AG20443 (cell line): ENCODE measurements at regions not wholly inside any gene's neighbourhood (a gene's known extent, or its start where the extent isn't known, plus 50 kb on each side); places are given as distances from the start of the nearest gene placed in this dataset.

ENCODE experiments used
- DNase-seq: peaks from one replicate; pipeline ENCODE4 v3.0.0; 2012; ENCODE audit warnings: low spot score, mixed read lengths

- peak; percentile 21 for DNase-seq
Measured at GRCh38 chrX:101160001-101160400, 59.6 kb upstream of the DRP2 start.

GRCh38 chrX:101163166-101163565 lies 56.4 kb upstream of the DRP2 start:
- no peak for DNase-seq

DNA sequence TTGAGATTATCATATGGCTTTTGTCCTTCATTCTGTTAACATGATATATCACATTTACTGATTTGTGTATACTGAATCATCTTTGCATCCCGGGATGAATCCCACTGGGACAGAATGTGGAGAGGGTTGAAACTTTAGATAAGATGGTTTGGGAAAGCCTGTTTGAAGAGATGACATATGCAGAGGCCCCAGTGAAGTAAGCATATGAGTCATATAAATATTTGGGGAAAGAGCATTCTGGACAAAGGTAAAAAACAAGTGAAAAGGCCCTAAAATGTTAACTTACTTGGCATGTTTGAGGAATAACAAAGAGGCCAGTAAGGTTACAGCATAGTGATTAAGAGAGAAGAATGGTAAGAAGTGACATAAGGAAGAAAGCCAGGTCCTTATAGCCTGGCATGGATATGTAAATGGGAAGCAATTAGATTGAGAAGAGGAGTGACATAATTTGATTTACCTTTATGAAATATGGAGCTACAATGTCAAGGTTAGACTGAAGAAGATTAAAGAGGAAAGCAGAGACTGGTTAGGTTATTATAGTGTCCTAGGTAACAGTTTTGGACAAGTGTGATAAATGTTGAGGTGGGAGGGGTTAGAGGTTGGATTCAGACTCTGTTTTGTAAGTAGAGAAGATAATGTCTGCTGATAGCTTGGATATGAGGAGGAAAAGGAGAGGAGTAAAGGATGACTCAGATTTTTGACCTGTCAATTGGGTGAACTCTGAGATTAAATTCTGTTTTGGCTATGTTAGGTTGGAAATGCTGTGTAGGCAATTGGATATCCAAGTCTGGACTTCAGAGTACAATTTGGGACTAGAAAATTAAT lies 54.6 kb upstream of the DRP2 start:
- no peak for DNase-seq
